HFFc6 (cell line): ENCODE measurements at regions not wholly inside any gene's neighbourhood (a gene's known extent, or its start where the extent isn't known, plus 50 kb on each side); places are given as distances from the start of the nearest gene placed in this dataset.
"Not testable (repeated sequence)": the region's sequence is repeated elsewhere in the genome, so short reads cannot be mapped to it uniquely, and the experiment has no call there.

Source experiments
- DNase-seq: peaks from one replicate; pipeline ENCODE4 v3.0.0-alpha.2; 2018
- H3K27ac Mint-ChIP-seq: 2 replicates; pipeline ENCODE4 v1.8.0; 2020; ENCODE audit warnings: mild to moderate bottlenecking, mixed read lengths
- H3K27me3 Mint-ChIP-seq: 2 replicates; pipeline ENCODE4 v1.8.0; 2021; ENCODE audit warnings: mild to moderate bottlenecking, moderate library complexity, mixed read lengths; ENCODE audit not compliant: insufficient read depth
- H3K36me3 Mint-ChIP-seq: 2 replicates; pipeline ENCODE4 v1.8.0; 2021; ENCODE audit warnings: low read depth, mixed read lengths
- H3K4me1 Mint-ChIP-seq: 2 replicates; pipeline ENCODE4 v1.8.0; 2020; ENCODE audit warnings: low read depth, mixed read lengths
- H3K4me3 Mint-ChIP-seq: 2 replicates; pipeline ENCODE4 v1.8.0; 2020; ENCODE audit warnings: mild to moderate bottlenecking, moderate library complexity, mixed read lengths
- H3K9me3 Mint-ChIP-seq: 2 replicates; pipeline ENCODE4 v1.8.0; 2020; ENCODE audit warnings: mild to moderate bottlenecking, mixed read lengths
- TF ChIP-seq, protein P1 (sequence below): fragments of 200-600 bp; sonication (generic); IDR thresholded peaks from 2 replicates; pipeline ENCODE4 v1.5.0; 2021; ENCODE audit warnings: antibody characterized with exemption, mild to moderate bottlenecking

DNA sequence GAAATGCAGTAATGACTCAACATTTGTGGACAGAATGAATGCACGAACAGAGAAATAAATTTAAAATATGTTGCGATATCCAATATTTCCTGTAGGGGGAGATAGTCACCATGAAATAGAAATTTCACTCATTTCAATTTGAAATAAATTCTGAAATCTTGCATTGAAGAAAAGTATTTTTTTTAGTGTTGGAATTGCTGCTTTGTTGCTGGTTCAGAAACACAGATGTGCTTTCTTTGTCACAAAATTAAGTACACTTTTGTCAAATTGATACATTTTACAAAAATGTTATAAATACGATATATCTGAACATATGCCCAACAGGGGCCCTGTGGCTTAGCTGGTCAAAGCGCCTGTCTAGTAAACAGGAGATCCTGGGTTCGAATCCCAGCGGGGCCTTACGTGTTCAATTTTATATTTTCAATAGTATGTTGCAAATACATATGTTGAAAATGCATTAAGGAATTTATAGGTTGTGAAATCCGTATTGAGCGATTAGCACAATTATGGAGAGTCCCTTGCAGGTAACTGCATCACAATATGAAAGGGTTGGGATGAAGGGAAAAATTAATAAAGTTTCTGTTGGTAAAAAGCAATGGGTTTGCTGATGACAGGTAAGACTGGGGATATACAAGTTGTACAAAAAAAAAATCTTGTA is 85.4 kb upstream of the PRSS16 start:
- peaks cover 44% of the 10 kb centered on the region for H3K4me1 Mint-ChIP-seq
- TF ChIP-seq, protein P1, sequence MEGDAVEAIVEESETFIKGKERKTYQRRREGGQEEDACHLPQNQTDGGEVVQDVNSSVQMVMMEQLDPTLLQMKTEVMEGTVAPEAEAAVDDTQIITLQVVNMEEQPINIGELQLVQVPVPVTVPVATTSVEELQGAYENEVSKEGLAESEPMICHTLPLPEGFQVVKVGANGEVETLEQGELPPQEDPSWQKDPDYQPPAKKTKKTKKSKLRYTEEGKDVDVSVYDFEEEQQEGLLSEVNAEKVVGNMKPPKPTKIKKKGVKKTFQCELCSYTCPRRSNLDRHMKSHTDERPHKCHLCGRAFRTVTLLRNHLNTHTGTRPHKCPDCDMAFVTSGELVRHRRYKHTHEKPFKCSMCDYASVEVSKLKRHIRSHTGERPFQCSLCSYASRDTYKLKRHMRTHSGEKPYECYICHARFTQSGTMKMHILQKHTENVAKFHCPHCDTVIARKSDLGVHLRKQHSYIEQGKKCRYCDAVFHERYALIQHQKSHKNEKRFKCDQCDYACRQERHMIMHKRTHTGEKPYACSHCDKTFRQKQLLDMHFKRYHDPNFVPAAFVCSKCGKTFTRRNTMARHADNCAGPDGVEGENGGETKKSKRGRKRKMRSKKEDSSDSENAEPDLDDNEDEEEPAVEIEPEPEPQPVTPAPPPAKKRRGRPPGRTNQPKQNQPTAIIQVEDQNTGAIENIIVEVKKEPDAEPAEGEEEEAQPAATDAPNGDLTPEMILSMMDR = peak; percentile 97
- H3K36me3 Mint-ChIP-seq = no peaks in the 10 kb centered on the region
- H3K27ac Mint-ChIP-seq = peak overlapping the region; percentile 42; the same call in 1 of the 2 replicates
- H3K4me3 Mint-ChIP-seq = peak overlapping the region; percentile 42; the same call in 1 of the 2 replicates
- peak; percentile 90 for DNase-seq
- no peaks in the 10 kb centered on the region for H3K9me3 Mint-ChIP-seq
- peaks cover 2% of the 10 kb centered on the region; the same call in 1 of the 2 replicates for H3K27me3 Mint-ChIP-seq

DNA sequence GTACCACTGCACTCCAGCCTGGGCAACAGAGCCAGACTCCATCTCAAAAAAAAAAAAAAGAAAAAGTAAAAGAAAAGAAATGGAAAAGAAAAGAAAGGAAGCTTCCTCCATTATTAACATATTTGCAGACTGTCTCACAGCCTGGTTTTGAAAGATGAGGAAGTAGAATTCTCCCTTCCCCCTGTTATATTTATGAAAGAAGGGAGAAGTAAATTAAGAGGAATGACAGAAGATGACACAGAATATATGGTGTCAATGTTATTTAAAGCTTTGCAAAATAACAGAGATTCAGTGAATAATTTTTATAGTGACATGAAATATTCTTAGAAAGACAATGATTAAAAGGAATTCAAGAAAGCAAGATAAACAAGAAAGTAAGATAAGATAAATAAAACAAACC is 83.7 kb upstream of the PRSS16 start:
- peaks cover 4% of the 10 kb centered on the region; the same call in 1 of the 2 replicates for H3K27me3 Mint-ChIP-seq
- no peak for DNase-seq
- peaks cover 47% of the 10 kb centered on the region for H3K4me1 Mint-ChIP-seq
- TF ChIP-seq, protein P1 = no peak
- H3K9me3 Mint-ChIP-seq = no peaks in the 10 kb centered on the region
- H3K27ac Mint-ChIP-seq = no peak overlapping the region
- no peak overlapping the region for H3K4me3 Mint-ChIP-seq
- no peaks in the 10 kb centered on the region for H3K36me3 Mint-ChIP-seq

DNA sequence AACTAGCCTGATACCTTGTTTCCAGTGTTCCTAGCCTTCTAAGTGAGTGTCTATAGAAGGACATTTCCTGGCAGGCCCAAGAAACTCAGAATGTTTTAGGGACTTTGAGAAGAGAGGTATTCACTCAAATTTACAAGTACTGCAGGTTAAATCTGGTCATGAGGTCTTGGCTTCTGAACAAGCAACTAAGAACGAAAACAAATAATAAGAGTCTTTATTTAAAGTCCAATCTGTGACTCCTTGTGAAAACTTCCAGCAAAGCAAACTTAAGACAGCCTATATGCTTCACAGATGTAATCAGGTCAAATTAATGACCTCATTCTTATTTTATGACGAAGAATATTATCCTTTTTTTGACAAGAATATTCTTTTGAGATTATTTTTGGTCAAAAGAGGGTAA is 79.4 kb upstream of the PRSS16 start:
- TF ChIP-seq, protein P1 = no peak
- Mint-ChIP-seq H3K4me3 (peak overlapping the region; percentile 83), H3K4me1 (peaks cover 51% of the 10 kb centered on the region), H3K9me3 (no peaks in the 10 kb centered on the region; the same call in 1 of the 2 replicates), H3K27ac (peak overlapping the region; percentile 98), H3K27me3 (peaks cover 2% of the 10 kb centered on the region; the same call in 1 of the 2 replicates), H3K36me3 (no peaks in the 10 kb centered on the region)
- DNase-seq = peak; percentile 67

DNA sequence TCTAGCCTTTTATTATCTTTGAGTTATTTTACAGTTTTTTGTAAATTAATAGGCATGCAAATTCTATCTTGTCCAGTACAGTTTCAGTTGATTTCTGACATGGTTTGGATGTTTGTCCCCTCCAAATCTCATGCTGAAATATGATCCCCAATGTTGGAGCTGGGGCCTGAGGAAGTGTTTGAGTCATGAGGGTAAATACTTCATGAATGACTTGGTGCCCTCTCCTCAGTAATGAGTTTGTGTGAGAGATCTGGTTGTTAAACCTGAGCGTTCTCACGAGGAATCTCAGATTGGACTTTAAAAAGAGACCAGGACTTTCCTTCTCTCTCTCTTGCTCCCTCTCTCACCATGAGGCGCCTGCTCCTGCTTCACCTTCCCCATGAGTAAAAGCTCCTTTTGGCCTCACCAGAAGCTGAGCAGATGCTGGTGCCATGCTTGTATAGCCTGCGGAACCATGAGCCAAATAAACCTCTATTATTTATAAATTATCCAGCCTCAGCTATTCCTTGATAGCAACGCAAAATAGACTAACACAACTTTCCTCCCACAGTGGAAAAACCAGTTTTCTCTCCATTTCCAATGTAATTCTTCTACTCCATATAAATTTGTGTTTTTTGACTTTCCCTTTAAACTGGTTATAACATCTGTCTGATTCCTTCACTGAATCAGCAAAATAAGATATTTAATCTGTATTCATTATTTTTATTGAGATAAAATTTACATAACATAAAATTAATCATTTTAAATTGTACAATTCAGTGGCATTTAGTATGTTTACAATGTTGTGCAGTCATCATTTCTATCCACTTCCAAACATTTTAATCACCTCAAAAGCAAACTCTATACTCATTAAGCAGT is 78.7 kb upstream of the PRSS16 start:
- Mint-ChIP-seq H3K9me3 (no peaks in the 10 kb centered on the region; the same call in 1 of the 2 replicates), H3K27me3 (peaks cover 2% of the 10 kb centered on the region; the same call in 1 of the 2 replicates), H3K36me3 (no peaks in the 10 kb centered on the region), H3K4me3 (peak overlapping the region; percentile 83), H3K27ac (peak overlapping the region; percentile 98), H3K4me1 (peaks cover 48% of the 10 kb centered on the region)
- DNase-seq = peak; percentile 90
- TF ChIP-seq, protein P1 = no peak

DNA sequence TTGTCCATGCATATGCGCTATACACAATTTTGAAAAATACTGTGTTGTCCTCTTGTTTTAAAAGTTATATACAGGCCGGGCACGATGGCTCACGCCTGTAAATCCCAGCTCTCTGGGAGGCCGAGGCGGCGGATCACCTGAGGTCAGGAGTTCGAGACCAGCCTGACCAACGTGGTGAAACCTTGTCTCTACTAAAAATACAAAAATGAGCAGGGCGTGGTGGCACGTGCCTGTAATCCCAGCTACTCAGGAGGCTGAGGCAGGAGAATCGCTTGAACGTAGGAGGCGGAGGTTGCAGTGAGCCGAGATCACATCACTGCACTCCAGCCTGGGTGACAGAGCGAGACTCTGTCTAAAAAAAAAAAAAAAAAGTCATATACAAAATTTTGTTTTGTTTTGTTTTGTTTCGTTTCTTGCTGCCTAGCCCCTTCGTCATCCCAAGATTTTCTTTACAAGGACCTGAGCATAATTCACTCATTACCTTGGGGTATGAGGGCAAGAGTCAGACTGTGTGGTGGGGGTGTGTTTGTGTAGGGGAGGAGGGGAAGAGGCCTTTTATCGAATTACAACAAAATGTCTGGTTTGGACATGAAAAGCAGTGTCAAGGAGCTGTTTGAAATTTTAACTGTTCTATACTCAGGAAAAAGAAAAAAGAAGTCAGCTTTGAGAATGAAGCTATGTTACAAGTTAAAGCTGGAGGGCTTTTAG is 74.8 kb upstream of the PRSS16 start:
- peak overlapping the region; percentile 38; the same call in 1 of the 2 replicates for H3K27ac Mint-ChIP-seq
- H3K4me3 Mint-ChIP-seq, H3K27me3 Mint-ChIP-seq, H3K9me3 Mint-ChIP-seq, H3K36me3 Mint-ChIP-seq, DNase-seq: not testable (repeated sequence)
- H3K4me1 Mint-ChIP-seq = peaks cover 41% of the 10 kb centered on the region

DNA sequence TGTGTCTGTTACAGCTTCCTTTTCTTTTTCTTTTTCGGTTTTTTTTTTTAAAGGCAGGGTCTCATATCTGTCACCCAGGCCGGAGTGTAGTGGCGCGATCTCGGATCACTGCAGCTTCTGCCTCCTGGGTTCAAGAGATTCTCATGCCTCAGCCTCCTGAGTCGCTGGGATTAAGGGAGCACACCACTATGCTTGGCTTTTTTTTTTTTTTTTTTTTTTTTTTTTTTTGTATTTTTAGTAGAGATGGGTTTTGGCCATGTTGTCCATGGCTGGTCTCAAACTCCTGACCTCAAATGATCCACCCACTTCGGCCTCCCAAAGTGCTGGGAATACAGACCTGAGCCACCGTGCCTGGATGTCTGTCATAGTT is 74.3 kb upstream of the PRSS16 start:
- not testable (repeated sequence) for H3K9me3 Mint-ChIP-seq, H3K36me3 Mint-ChIP-seq, H3K27me3 Mint-ChIP-seq, H3K4me3 Mint-ChIP-seq, DNase-seq
- H3K27ac Mint-ChIP-seq = 0 out of 2 replicates have a peak overlapping the region, but pooled peaks have one; percentile 38
- peaks cover 37% of the 10 kb centered on the region for H3K4me1 Mint-ChIP-seq
